Adipocyte (in vitro differentiated cells): ENCODE measurements at regions not wholly inside any gene's neighbourhood (a gene's known extent, or its start where the extent isn't known, plus 50 kb on each side); places are given as distances from the start of the nearest gene placed in this dataset.
A peak's percentile ranks its signal among the peaks of the same experiment; 100 is the strongest.

Source experiments
- DNase-seq: peaks from one replicate; pipeline ENCODE4 v3.0.0-alpha.2; 2015; ENCODE audit warnings: low read depth
- H3K27me3 ChIP-seq: replicated peaks from 2 replicates; pipeline ENCODE4 v1.7.0; 2013; ENCODE audit warnings: mild to moderate bottlenecking, low read length, moderate library complexity; ENCODE audit not compliant: control insufficient read depth, insufficient read depth
- H3K36me3 ChIP-seq: 2 replicates; pipeline ENCODE4 v1.7.0; 2013; ENCODE audit warnings: low read length, mild to moderate bottlenecking, moderate library complexity; ENCODE audit not compliant: control insufficient read depth, insufficient read depth, severe bottlenecking
- H3K4me1 ChIP-seq: 2 replicates; pipeline ENCODE4 v1.7.0; 2013; ENCODE audit warnings: mild to moderate bottlenecking, low read length, moderate library complexity; ENCODE audit not compliant: control insufficient read depth, insufficient read depth
- H3K4me3 ChIP-seq: 2 replicates; pipeline ENCODE4 v1.7.0; 2013; ENCODE audit warnings: mild to moderate bottlenecking, low read length, moderate library complexity
- H3K9ac ChIP-seq: 2 replicates; pipeline ENCODE4 v1.7.0; 2013; ENCODE audit warnings: mild to moderate bottlenecking, low read length, moderate library complexity
- H3K9me3 ChIP-seq: 2 replicates; pipeline ENCODE4 v1.7.0; 2013; ENCODE audit warnings: mild to moderate bottlenecking, low read length, moderate library complexity; ENCODE audit not compliant: control insufficient read depth

- no peak overlapping the region for H3K9ac ChIP-seq
- no peak overlapping the region for H3K4me3 ChIP-seq
- H3K9me3 ChIP-seq, result no peaks in the 10 kb centered on the region
- H3K27me3 ChIP-seq, result no peaks in the 10 kb centered on the region
- DNase-seq, result no peak
- H3K36me3 ChIP-seq, result no peaks in the 10 kb centered on the region
- H3K4me1 ChIP-seq, result peaks cover 1% of the 10 kb centered on the region
Measured at GRCh38 chr18:45498287-45498658, 117.0 kb upstream of the SLC14A2 start.

DNA sequence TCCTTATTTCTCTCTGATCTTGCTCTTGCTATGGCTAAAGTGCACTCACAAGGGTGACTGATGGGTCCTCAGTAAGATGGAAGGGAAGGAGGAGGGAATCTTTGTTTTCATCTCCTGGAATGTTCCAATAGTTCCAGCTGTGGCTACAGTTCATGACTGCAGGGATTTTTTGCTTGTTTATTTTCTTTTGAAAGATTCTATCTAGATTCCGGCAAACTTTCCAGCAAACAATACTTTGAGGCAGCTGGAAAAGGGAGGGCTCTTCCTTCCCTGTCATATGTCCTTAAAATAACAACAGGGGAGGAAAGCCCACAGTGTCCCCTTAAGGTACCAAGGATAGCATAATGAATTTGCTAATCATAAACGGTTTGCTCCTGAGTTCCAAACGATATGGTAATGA is 111.3 kb upstream of the SLC14A2 start:
- no peaks in the 10 kb centered on the region for H3K27me3 ChIP-seq
- peaks cover 22% of the 10 kb centered on the region for H3K4me1 ChIP-seq
- no peak overlapping the region for H3K4me3 ChIP-seq
- DNase-seq, result peak; percentile 77
- H3K9me3 ChIP-seq, result peaks cover 2% of the 10 kb centered on the region
- H3K9ac ChIP-seq, result no peak overlapping the region
- no peaks in the 10 kb centered on the region for H3K36me3 ChIP-seq

- peaks cover 22% of the 10 kb centered on the region for H3K4me1 ChIP-seq
Measured at GRCh38 chr18:45505497-45506206, 109.6 kb upstream of the SLC14A2 start.

DNA sequence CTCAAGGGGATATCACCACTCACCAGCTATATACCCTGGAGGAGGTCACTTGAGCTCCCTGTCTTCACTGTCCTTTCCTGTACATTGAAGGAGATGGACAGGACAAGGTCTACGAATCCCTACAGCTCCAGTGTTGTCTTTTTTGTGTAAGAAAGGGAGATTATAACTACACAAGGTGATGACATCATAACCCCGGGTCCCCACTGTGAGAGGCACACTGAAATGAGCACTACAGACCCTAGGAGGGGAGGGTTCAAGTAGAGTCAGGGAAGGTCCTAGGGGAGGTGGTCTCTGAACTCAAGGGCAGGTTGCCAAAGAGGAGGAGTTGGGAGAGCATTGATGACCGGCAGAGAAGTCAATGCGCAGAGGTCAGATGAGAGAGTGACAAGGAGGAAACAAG is 108.3 kb upstream of the SLC14A2 start:
- Histone ChIP-seq H3K36me3 (no peaks in the 10 kb centered on the region), H3K27me3 (no peaks in the 10 kb centered on the region), H3K4me3 (no peak overlapping the region), H3K4me1 (peaks cover 22% of the 10 kb centered on the region), H3K9ac (no peak overlapping the region), H3K9me3 (peaks cover 2% of the 10 kb centered on the region)
- DNase-seq, result no peak

More at GRCh38 chr18:45505497-45506206, 109.6 kb upstream of the SLC14A2 start:
- peaks cover 2% of the 10 kb centered on the region for H3K9me3 ChIP-seq
- peak; percentile 87 for DNase-seq
- H3K9ac ChIP-seq, result no peak overlapping the region
- H3K4me3 ChIP-seq, result no peak overlapping the region
- no peaks in the 10 kb centered on the region for H3K36me3 ChIP-seq
- no peaks in the 10 kb centered on the region for H3K27me3 ChIP-seq

DNA sequence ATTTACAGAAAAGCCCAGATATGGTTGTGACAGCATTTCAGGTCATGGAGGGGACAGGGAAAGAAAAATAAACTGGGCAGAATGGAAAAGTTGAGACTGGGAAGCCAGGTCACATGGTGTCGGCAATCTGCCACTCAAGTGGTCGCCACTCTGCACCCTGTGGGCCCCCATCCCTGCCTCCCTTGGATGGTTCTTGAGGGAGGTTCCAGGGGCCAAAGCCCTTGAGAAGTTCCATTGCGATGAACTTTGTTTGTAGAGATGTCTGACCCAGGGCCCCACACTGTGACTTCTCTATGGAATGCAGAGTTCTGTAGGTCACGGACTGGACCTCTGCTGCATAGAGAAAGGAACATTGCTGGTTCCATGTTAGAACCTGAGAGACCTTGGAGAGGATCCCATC is 105.7 kb upstream of the SLC14A2 start:
- H3K36me3 ChIP-seq, result no peaks in the 10 kb centered on the region
- H3K4me3 ChIP-seq, result no peak overlapping the region
- H3K9me3 ChIP-seq, result peaks cover 2% of the 10 kb centered on the region
- no peak overlapping the region for H3K9ac ChIP-seq
- no peak for DNase-seq
- H3K27me3 ChIP-seq, result no peaks in the 10 kb centered on the region
- peaks cover 8% of the 10 kb centered on the region for H3K4me1 ChIP-seq

DNA sequence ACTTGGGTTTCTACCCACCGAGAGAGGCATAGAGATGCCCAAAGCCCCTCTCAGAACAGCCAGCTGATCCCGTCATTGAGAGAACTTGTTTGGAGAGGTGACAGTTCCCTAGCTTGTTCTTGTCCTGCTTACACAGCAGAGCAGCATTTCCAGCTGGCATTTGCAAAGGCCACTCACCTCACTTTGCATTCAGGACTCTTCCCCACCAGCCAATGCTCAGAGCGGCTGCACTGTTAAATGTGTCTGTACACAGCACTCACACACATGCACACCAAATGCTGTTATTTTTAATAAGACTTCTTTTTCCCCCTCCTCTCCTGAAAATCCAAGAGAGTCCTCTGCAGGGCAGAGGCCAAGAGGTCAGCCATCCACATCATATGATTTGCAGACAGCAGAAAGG is 104.6 kb upstream of the SLC14A2 start:
- Histone ChIP-seq H3K27me3 (no peaks in the 10 kb centered on the region), H3K36me3 (no peaks in the 10 kb centered on the region), H3K4me3 (no peak overlapping the region), H3K4me1 (peaks cover under 1% of the 10 kb centered on the region), H3K9ac (no peak overlapping the region), H3K9me3 (peaks cover 2% of the 10 kb centered on the region)
- DNase-seq, result no peak

GRCh38 chr18:45512363-45512953 is 102.8 kb upstream of the SLC14A2 start:
- peaks cover 16% of the 10 kb centered on the region for H3K4me1 ChIP-seq
- H3K9me3 ChIP-seq, result no peaks in the 10 kb centered on the region
- no peaks in the 10 kb centered on the region for H3K36me3 ChIP-seq

DNA sequence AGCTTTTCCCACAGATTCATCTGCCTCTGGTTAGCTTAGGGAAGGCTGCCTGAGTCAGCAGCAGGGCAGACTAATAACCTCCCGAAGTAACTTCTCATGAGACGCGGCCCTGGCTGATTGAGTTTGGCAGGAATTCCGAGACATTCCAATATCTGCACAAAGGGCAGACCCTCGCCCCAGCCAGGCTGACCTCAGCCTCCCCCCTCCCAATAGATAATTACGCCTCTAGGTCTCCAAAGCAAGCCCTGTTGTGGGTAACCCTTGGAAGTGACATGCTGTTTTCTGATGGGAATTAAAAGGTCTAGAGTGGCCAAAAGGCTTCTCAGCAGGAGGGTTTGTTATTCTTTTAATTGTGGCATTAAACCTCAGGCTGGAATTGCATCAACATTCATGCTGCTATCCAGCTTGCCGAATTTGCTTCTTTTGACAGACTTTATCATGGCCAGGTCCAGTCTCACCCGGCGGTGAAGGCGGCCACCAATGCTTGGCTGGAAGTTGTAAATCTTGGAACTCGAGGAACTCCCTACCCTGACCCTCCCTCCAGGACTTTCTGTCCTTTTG is 98.0 kb upstream of the SLC14A2 start:
- peak; percentile 84 for DNase-seq
- H3K9me3 ChIP-seq, result no peaks in the 10 kb centered on the region
- H3K4me3 ChIP-seq, result no peak overlapping the region
- peak overlapping the region; percentile 85 for H3K9ac ChIP-seq
- peaks cover 64% of the 10 kb centered on the region for H3K4me1 ChIP-seq
- no peaks in the 10 kb centered on the region for H3K27me3 ChIP-seq
- no peaks in the 10 kb centered on the region for H3K36me3 ChIP-seq

More at GRCh38 chr18:45512363-45512953, 102.8 kb upstream of the SLC14A2 start:
- Histone ChIP-seq H3K9ac (no peak overlapping the region), H3K27me3 (no peaks in the 10 kb centered on the region), H3K4me3 (no peak overlapping the region)
- no peak for DNase-seq

DNA sequence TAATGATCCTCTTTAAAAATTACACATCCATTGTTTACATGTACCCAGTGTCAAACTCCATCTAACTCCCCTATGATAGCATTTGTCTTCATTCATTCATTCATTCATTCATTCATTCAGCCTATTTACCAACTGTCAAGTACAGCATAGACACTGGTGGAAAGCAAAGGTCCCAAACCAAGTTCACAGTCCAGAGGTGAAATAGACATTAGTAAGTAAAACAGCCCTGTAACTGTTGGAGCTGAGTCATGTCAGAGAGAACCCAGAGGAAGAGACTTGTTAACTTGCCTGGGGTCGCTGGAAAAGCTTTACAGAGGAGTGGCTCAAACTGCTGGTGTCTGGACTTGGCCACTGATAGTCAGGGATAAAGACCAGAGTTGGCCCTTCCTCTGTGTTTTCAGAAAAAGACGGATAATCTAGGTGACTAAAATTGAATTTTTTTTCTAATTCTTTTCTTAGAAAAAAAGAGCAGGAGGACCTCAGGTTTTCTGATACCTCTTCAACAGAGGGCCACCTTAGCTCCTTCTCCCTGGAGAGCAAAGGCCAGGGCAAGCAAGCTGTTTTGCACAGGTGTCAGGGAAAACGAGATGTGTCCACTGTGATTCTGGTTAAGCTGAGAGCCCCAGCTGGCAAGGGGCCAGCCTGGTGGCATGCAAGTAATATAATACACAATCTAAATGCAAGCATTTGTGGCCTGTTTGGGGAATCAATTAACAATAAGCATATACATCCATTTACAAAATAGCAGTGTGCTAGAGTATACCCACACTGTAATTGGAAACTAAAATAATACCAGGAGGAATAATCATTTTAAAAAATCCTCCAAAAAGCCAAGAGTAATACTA is 96.7 kb upstream of the SLC14A2 start:
- Histone ChIP-seq H3K9me3 (no peaks in the 10 kb centered on the region), H3K4me1 (peaks cover 72% of the 10 kb centered on the region), H3K9ac (peak overlapping the region; percentile 63), H3K36me3 (no peaks in the 10 kb centered on the region), H3K4me3 (no peak overlapping the region), H3K27me3 (no peaks in the 10 kb centered on the region)
- DNase-seq, result peak; percentile 42

GRCh38 chr18:45519411-45520280 is 95.6 kb upstream of the SLC14A2 start:
- peak; percentile 11 for DNase-seq
- Histone ChIP-seq H3K9ac (peak overlapping the region; percentile 63), H3K4me1 (peaks cover 72% of the 10 kb centered on the region), H3K27me3 (no peaks in the 10 kb centered on the region), H3K4me3 (no peak overlapping the region), H3K9me3 (no peaks in the 10 kb centered on the region), H3K36me3 (no peaks in the 10 kb centered on the region)
